HepG2 (cell line): ENCODE measurements at regions not wholly inside any gene's neighbourhood (a gene's known extent, or its start where the extent isn't known, plus 50 kb on each side); places are given as distances from the start of the nearest gene placed in this dataset.

Experiments used
- ATAC-seq: fragments of 200-7000 bp; cut with Tn5 transposase; 3 replicates; pipeline ENCODE4 v1.9.1; 2020; ENCODE audit warnings: mild to moderate bottlenecking, moderate library complexity
- BruUV-seq: library from RNA; stranded (reverse); fragments of 400-500 nt; replicated peaks from 2 replicates; lab custom pipeline; 2021; lab: Mats Ljungman, UMichigan
- CTCF ChIA-PET: fragments of 300-600 bp; formaldehyde crosslinking; extraction: SDS; loops from one replicate; lab custom pipeline; 2021; ENCODE audit warnings: low total read pairs, inconsistent platforms, low intra/inter-chr PET ratio; lab: Yijun Ruan, JAX
- POLR2A ChIA-PET: fragments of 350-600 bp; sonication (Branson Sonifier 250); formaldehyde crosslinking; loops from one replicate; lab custom pipeline; 2020; ENCODE audit warnings: antibody characterized with exemption, inconsistent platforms; lab: Yijun Ruan, JAX
- DNase-seq: peaks from one replicate; pipeline ENCODE4 v3.0.0-alpha.2; 2015; ENCODE audit warnings: low spot score
- FAIRE-seq: peaks from 3 replicates; lab custom pipeline; 2011; peaks lifted over from hg19 to GRCh38; lab: Jason Lieb, UNC
- H2AFZ ChIP-seq: one replicate; pipeline ENCODE4 v1.6.1; 2011; ENCODE audit warnings: low read length, inconsistent platforms
- H3K27ac ChIP-seq: fragments of 300-600 bp; 3 replicates; pipeline ENCODE4 v1.8.0; 2011; ENCODE audit warnings: mixed run types, mild to moderate bottlenecking, mixed read lengths, low read length, inconsistent platforms; ENCODE audit not compliant: insufficient read depth; ENCODE audit errors: extremely low read length
- H3K27me3 ChIP-seq, 2 experiments: fragments of 200-600 bp in 1 of 2; 2 replicates in 1 of 2; 3 replicates in 1 of 2; pipeline versions ENCODE4 v1.6.0 to v1.8.0; 2011; ENCODE audit warnings: low read length in 2 of 2, mild to moderate bottlenecking in 2 of 2, moderate library complexity in 2 of 2, inconsistent platforms in 1 of 2; ENCODE audit not compliant: insufficient read depth in 2 of 2, control insufficient read depth in 1 of 2
- H3K36me3 ChIP-seq, 2 experiments: fragments of 200-600 bp in 1 of 2; replicated peaks in 1 of 2; 2 replicates in 1 of 2; 3 replicates in 1 of 2; pipeline versions ENCODE4 v1.5.1 to v1.8.0; 2011; ENCODE audit warnings: low read length in 2 of 2, inconsistent platforms in 1 of 2; ENCODE audit not compliant: insufficient read depth in 2 of 2, control insufficient read depth in 1 of 2
- H3K4me1 ChIP-seq: 2 replicates; pipeline ENCODE4 v1.5.1; 2012; ENCODE audit warnings: low read length, inconsistent platforms; ENCODE audit not compliant: insufficient read depth
- H3K4me2 ChIP-seq: 2 replicates; pipeline ENCODE4 v1.6.0; 2011; ENCODE audit warnings: low read depth, low read length, inconsistent platforms
- H3K4me3 ChIP-seq, 3 experiments: fragments of 200-600 bp in 1 of 3; sonication (generic), shearing (Covaris generic) in 1 of 3; replicated peaks in 1 of 3; 2 replicates each; pipeline ENCODE4 v1.5.1; 2011 to 2016; ENCODE audit warnings: low read length in 3 of 3, inconsistent platforms in 2 of 3, low read depth in 2 of 3, mild to moderate bottlenecking in 2 of 3, control low read depth in 1 of 3, mixed read lengths in 1 of 3; ENCODE audit not compliant: insufficient read depth in 1 of 3
- H3K79me2 ChIP-seq: one replicate; pipeline ENCODE4 v1.6.1; 2011; ENCODE audit warnings: low read length, inconsistent platforms; ENCODE audit not compliant: insufficient read depth
- H3K9ac ChIP-seq: 2 replicates; pipeline ENCODE4 v1.6.0; 2011; ENCODE audit warnings: mild to moderate bottlenecking, low read depth, low read length, inconsistent platforms; ENCODE audit not compliant: insufficient read depth
- H3K9me3 ChIP-seq: 2 replicates; pipeline ENCODE4 v1.5.1; 2012; ENCODE audit warnings: mild to moderate bottlenecking, low read length
- H4K20me1 ChIP-seq: 2 replicates; pipeline ENCODE4 v1.6.0; 2011; ENCODE audit warnings: inconsistent platforms, mild to moderate bottlenecking, low read length, moderate library complexity; ENCODE audit not compliant: insufficient read depth
- BORCS8-MEF2B ChIP-seq: sonication (generic); formaldehyde crosslinking; IDR thresholded peaks from 2 replicates; pipeline ENCODE4 v1.8.0; 2022; ENCODE audit warnings: mild to moderate bottlenecking, missing genetic modification reagents
- FOXC1 ChIP-seq: sonication (generic); formaldehyde crosslinking; IDR thresholded peaks from 2 replicates; pipeline ENCODE4 v1.8.0; 2022; ENCODE audit warnings: mild to moderate bottlenecking, missing genetic modification reagents, borderline replicate concordance
- FOXO4 ChIP-seq: sonication (generic); formaldehyde crosslinking; conservative IDR thresholded peaks from 2 replicates; pipeline ENCODE4 v1.8.1; 2023; ENCODE audit warnings: missing genetic modification reagents
- KDM2A ChIP-seq: sonication (generic); formaldehyde crosslinking; IDR thresholded peaks from 2 replicates; pipeline ENCODE4 v1.4.0; 2020; ENCODE audit warnings: low read depth, missing genetic modification reagents, borderline replicate concordance
- MIER2 ChIP-seq: IDR thresholded peaks from 2 replicates; pipeline ENCODE4 v1.6.1; 2016; ENCODE audit warnings: missing biosample characterization, missing genetic modification reagents
- RCOR2 ChIP-seq: IDR thresholded peaks from 2 replicates; pipeline ENCODE4 v1.6.1; 2016; ENCODE audit warnings: missing biosample characterization, missing genetic modification reagents
- SMARCC2 ChIP-seq: fragments of 450-650 bp; IDR thresholded peaks from 2 replicates; pipeline ENCODE4 v1.6.1; 2017; ENCODE audit warnings: antibody characterized with exemption, mild to moderate bottlenecking
- TBL1XR1 ChIP-seq: fragments of 150-350 bp; IDR thresholded peaks from 2 replicates; pipeline ENCODE4 v1.6.1; 2014; ENCODE audit warnings: borderline replicate concordance, low read length; ENCODE audit not compliant: partially characterized antibody
- TEAD3 ChIP-seq: optimal IDR thresholded peaks from 2 replicates; pipeline ENCODE3; 2016; ENCODE audit warnings: borderline replicate concordance
- ZNF180 ChIP-seq: sonication (generic); formaldehyde crosslinking; IDR thresholded peaks from 2 replicates; pipeline ENCODE4 v1.4.0; 2020; ENCODE audit warnings: low read depth, missing genetic modification reagents, borderline replicate concordance
- WGBS: methylation state at CpG from one replicate; pipeline ENCODE4 v1.1.6; 2017; ENCODE audit warnings: low lambda C conversion rate; 5-methylcytosine and 5-hydroxymethylcytosine counted together
- in situ Hi-C: cut with HindIII; loops from 2 replicates; pipeline ENCODE4 v1.10.0; 2017; ENCODE audit warnings: low pct_unique_long_range_greater_than_20kb; ENCODE audit not compliant: extremely low pct_ligation_motif_present
- intact Hi-C: fragments of 100-400 bp; cut with micrococcal nuclease; formaldehyde crosslinking; loops from one replicate; pipeline ENCODE4 v1.10.0; 2022; ENCODE audit not compliant: unreplicated experiment

DNA sequence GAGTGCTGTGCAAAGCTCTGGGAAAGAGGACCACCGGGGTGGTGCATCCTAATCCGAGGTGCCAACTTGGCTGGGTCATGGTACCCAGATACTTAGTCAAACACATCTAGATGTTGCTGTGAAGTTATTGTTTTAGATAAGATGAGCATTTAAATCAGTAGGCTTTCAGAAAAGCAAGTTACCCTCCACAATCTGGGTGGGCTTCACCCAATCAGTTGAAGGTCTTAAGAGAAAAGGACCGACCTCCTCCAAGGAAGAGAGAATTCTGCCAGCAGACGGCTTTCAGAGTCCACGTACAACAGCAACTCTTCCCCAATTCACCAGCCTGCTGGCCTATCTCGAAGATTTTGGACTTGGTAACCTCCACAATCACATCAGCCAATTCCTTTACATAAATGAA lies 338.1 kb downstream of the C16orf95 start:
- Histone ChIP-seq H4K20me1 (no peaks in the 10 kb centered on the region), H3K9ac (no peak overlapping the region)
- TF ChIP-seq TEAD3 (CRISPR knock-in tag) (no peak), ZNF180 (CRISPR knock-in tag) (no peak), RCOR2 (CRISPR knock-in tag) (no peak), FOXO4 (CRISPR knock-in tag) (no peak), KDM2A (no peak), MIER2 (CRISPR knock-in tag) (no peak), TBL1XR1 (no peak), FOXC1 (no peak), SMARCC2 (no peak), BORCS8-MEF2B (no peak)
- TF ChIP-seq, all 625 proteins: peak for 0
- H3K4me2 ChIP-seq, result no peak overlapping the region
- WGBS, result 4% methylated on average over 6 of the region's 6 CpGs
- H3K27ac ChIP-seq, result no peak overlapping the region
- H3K79me2 ChIP-seq, result no peaks in the 10 kb centered on the region
- BruUV-seq, result no TSS peak
- no peak overlapping the region for H2AFZ ChIP-seq
- H3K9me3 ChIP-seq, result no peaks in the 10 kb centered on the region
- POLR2A ChIA-PET, result no interaction called here
- no peaks in the 10 kb centered on the region for H3K4me1 ChIP-seq
- no peak for DNase-seq
- no peaks in the 10 kb centered on the region for H3K36me3 ChIP-seq
- no peak overlapping the region for H3K4me3 ChIP-seq
- CTCF ChIA-PET, result no interaction called here
- H3K27me3 ChIP-seq, result peaks cover 2 to 4% of the 10 kb centered on the region in 2 experiments; a peak in 1 of 5 replicates
- FAIRE-seq, result no peak
- ATAC-seq, result no peak
- in situ Hi-C loops (no loop called here), intact Hi-C loops (no loop called here)
